Ishikawa (cell line): ENCODE measurements at regions not wholly inside any gene's neighbourhood (a gene's known extent, or its start where the extent isn't known, plus 50 kb on each side); places are given as distances from the start of the nearest gene placed in this dataset.

Experiments
- EP300 ChIP-seq: IDR thresholded peaks from 2 replicates; pipeline ENCODE4 v1.6.1; 2012; ENCODE audit warnings: borderline replicate concordance
- TF ChIP-seq, protein P1 (sequence below): IDR thresholded peaks from 2 replicates; pipeline ENCODE4 v1.6.1; 2012

DNA sequence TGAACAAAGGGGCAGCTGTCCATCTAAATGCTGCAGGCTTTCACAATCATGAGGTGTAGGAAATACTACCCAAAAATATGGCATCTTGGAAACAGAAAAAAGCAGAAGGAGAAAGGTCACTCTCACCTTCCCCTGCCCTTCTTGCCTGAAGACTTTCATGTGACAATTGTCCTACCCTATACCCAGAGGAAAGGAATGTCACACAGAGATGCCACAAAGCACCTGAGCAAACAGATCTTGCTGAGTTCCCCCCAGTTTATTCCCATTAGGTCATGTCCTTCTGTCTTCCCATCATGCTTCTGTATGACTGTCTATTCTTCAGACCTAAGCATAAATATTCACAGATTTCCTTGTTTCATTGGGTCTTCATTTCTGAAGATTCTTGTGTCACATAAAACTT lies 95.5 kb upstream of the KCNK12 start:
- TF ChIP-seq, protein P1, sequence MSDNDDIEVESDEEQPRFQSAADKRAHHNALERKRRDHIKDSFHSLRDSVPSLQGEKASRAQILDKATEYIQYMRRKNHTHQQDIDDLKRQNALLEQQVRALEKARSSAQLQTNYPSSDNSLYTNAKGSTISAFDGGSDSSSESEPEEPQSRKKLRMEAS = no peak
- TF ChIP-seq EP300 = no peak
